GM23338 (cell line): ENCODE measurements at regions not wholly inside any gene's neighbourhood (a gene's known extent, or its start where the extent isn't known, plus 50 kb on each side); places are given as distances from the start of the nearest gene placed in this dataset.

ENCODE experiments used
- ATAC-seq: fragments of 200-7000 bp; cut with Tn5 transposase; 3 replicates; pipeline ENCODE4 v1.9.1; 2020
- DNase-seq: peaks from one replicate; pipeline ENCODE4 v3.0.0-alpha.2; 2015; ENCODE audit warnings: low spot score
- H2AFZ ChIP-seq: fragments of 200-600 bp; sonication (generic); 2 replicates; pipeline ENCODE4 v1.8.0; 2016; ENCODE audit warnings: antibody characterized with exemption, mild to moderate bottlenecking, moderate library complexity
- H3F3A ChIP-seq: fragments of 200-600 bp; sonication (generic); replicated peaks from 2 replicates; pipeline ENCODE4 v1.8.0; 2017; ENCODE audit warnings: antibody characterized with exemption, mixed run types, low read depth
- H3K27ac ChIP-seq: fragments of 200-600 bp; sonication (generic); 2 replicates; pipeline ENCODE4 v1.6.1; 2016; ENCODE audit warnings: low read depth
- H3K27me3 ChIP-seq: fragments of 200-600 bp; sonication (generic); 2 replicates; pipeline ENCODE4 v1.8.0; 2016; ENCODE audit warnings: mild to moderate bottlenecking, mixed run types, moderate library complexity; ENCODE audit not compliant: insufficient read depth
- H3K36me3 ChIP-seq: fragments of 200-600 bp; sonication (generic); 2 replicates; pipeline ENCODE4 v1.8.0; 2016; ENCODE audit warnings: mild to moderate bottlenecking; ENCODE audit not compliant: insufficient read depth
- H3K4me1 ChIP-seq: fragments of 200-600 bp; sonication (generic); 2 replicates; pipeline ENCODE4 v1.8.0; 2016; ENCODE audit warnings: mild to moderate bottlenecking, moderate library complexity; ENCODE audit not compliant: insufficient read depth
- H3K4me2 ChIP-seq: fragments of 200-600 bp; sonication (generic); 2 replicates; pipeline ENCODE4 v1.7.1; 2017; ENCODE audit warnings: mixed run types
- H3K4me3 ChIP-seq: fragments of 200-600 bp; sonication (generic); 2 replicates; pipeline ENCODE4 v1.6.1; 2016; ENCODE audit warnings: mixed run types
- H3K79me2 ChIP-seq: fragments of 200-600 bp; sonication (generic); replicated peaks from 2 replicates; pipeline ENCODE4 v1.8.0; 2017; ENCODE audit warnings: mild to moderate bottlenecking; ENCODE audit not compliant: insufficient read depth
- H3K9me2 ChIP-seq: fragments of 200-600 bp; sonication (generic); 2 replicates; pipeline ENCODE4 v1.8.0; 2017; ENCODE audit not compliant: insufficient read depth
- H4K20me1 ChIP-seq: fragments of 200-600 bp; sonication (generic); replicated peaks from 2 replicates; pipeline ENCODE4 v1.8.0; 2017; ENCODE audit warnings: mild to moderate bottlenecking; ENCODE audit not compliant: insufficient read depth
- H3K27ac Mint-ChIP-seq: 2 replicates; pipeline ENCODE4 v1.8.0; 2020; ENCODE audit warnings: inconsistent platforms, mild to moderate bottlenecking, moderate library complexity, mixed read lengths
- H3K27me3 Mint-ChIP-seq: 3 replicates; pipeline ENCODE4 v1.8.0; 2022; ENCODE audit warnings: low read depth, mild to moderate bottlenecking, moderate library complexity, mixed read lengths, inconsistent platforms; ENCODE audit not compliant: insufficient read depth, poor library complexity
- H3K36me3 Mint-ChIP-seq: 3 replicates; pipeline ENCODE4 v1.8.0; 2021; ENCODE audit warnings: low read depth, mild to moderate bottlenecking, inconsistent platforms, moderate library complexity, mixed read lengths
- H3K4me1 Mint-ChIP-seq: 3 replicates; pipeline ENCODE4 v1.8.0; 2020; ENCODE audit warnings: mild to moderate bottlenecking, inconsistent platforms, mixed read lengths
- H3K4me3 Mint-ChIP-seq: 3 replicates; pipeline ENCODE4 v1.8.0; 2021; ENCODE audit warnings: moderate library complexity, mild to moderate bottlenecking, inconsistent platforms, mixed read lengths
- H3K9me3 Mint-ChIP-seq: 3 replicates; pipeline ENCODE4 v1.8.0; 2020; ENCODE audit warnings: moderate library complexity, mild to moderate bottlenecking, inconsistent platforms, mixed read lengths
- REST ChIP-seq: IDR thresholded peaks from one replicate; pipeline ENCODE4 v1.6.1; 2018; ENCODE audit warnings: antibody characterized with exemption; ENCODE audit not compliant: unreplicated experiment
- ZNF462 ChIP-seq: fragments of 250-450 bp; sonication (Bioruptor Pico); IDR thresholded peaks from 2 replicates; pipeline ENCODE4 v1.5.0; 2020; ENCODE audit warnings: mild to moderate bottlenecking, moderate library complexity

- no peaks in the 10 kb centered on the region for H4K20me1 ChIP-seq
- H3K4me3 Mint-ChIP-seq, result no peak overlapping the region
- no peaks in the 10 kb centered on the region for H3K27me3 ChIP-seq
- H3K4me2 ChIP-seq, result no peak overlapping the region
- peaks cover 2% of the 10 kb centered on the region for H3K27me3 Mint-ChIP-seq
- peaks cover 28% of the 10 kb centered on the region for H3K4me1 Mint-ChIP-seq
- H3K9me3 Mint-ChIP-seq, result no peaks in the 10 kb centered on the region; the same call in 2 of the 3 replicates
- H3K4me1 ChIP-seq, result peaks cover 25% of the 10 kb centered on the region
- no peak overlapping the region for H3K4me3 ChIP-seq
- no peak overlapping the region for H3K27ac ChIP-seq
- no peaks in the 10 kb centered on the region for H3K36me3 ChIP-seq
- H3K36me3 Mint-ChIP-seq, result no peaks in the 10 kb centered on the region
- no peak overlapping the region for H2AFZ ChIP-seq
- H3F3A ChIP-seq, result no peaks in the 10 kb centered on the region
- no peak overlapping the region for H3K27ac Mint-ChIP-seq
- H3K9me2 ChIP-seq, result no peaks in the 10 kb centered on the region
- H3K79me2 ChIP-seq, result no peaks in the 10 kb centered on the region
- ATAC-seq (no peak), DNase-seq (no peak)
- TF ChIP-seq ZNF462 (CRISPR knock-in tag) (no peak), REST (no peak)
These were observed 90.4 kb upstream of the RASGEF1B start for GRCh38 chr4:81562093-81562492.
